Neuronal stem cell (in vitro differentiated cells): ENCODE measurements at regions not wholly inside any gene's neighbourhood (a gene's known extent, or its start where the extent isn't known, plus 50 kb on each side); places are given as distances from the start of the nearest gene placed in this dataset.

Source experiments
- DNase-seq: peaks from one replicate; pipeline ENCODE4 v3.0.0-alpha.2; 2013; ENCODE audit warnings: low spot score
- H2AFZ ChIP-seq: one replicate; pipeline ENCODE4 v1.6.1; 2013; ENCODE audit warnings: mild to moderate bottlenecking, low read length, inconsistent platforms
- H2AK5ac ChIP-seq: 2 replicates; pipeline ENCODE4 v1.6.1; 2013; ENCODE audit warnings: low read depth, mild to moderate bottlenecking, inconsistent platforms, low read length, moderate library complexity, mixed read lengths
- H2BK120ac ChIP-seq: 2 replicates; pipeline ENCODE4 v1.6.1; 2013; ENCODE audit warnings: low read depth, mild to moderate bottlenecking, inconsistent platforms, low read length, moderate library complexity, mixed read lengths
- H2BK12ac ChIP-seq: one replicate; pipeline ENCODE4 v1.6.1; 2013; ENCODE audit warnings: low read length, inconsistent platforms
- H2BK15ac ChIP-seq: 2 replicates; pipeline ENCODE4 v1.6.1; 2013; ENCODE audit warnings: mild to moderate bottlenecking, low read length, inconsistent platforms, mixed read lengths
- H2BK5ac ChIP-seq: one replicate; pipeline ENCODE4 v1.6.1; 2013; ENCODE audit warnings: inconsistent platforms, mild to moderate bottlenecking, low read length, moderate library complexity
- H3K14ac ChIP-seq: one replicate; pipeline ENCODE4 v1.6.1; 2013; ENCODE audit warnings: low read length, inconsistent platforms
- H3K18ac ChIP-seq: 2 replicates; pipeline ENCODE4 v1.6.1; 2013; ENCODE audit warnings: low read length, inconsistent platforms
- H3K23ac ChIP-seq: 2 replicates; pipeline ENCODE4 v1.6.1; 2013; ENCODE audit warnings: low read depth, mild to moderate bottlenecking, mixed read lengths, low read length, inconsistent platforms; ENCODE audit not compliant: poor library complexity
- H3K27ac ChIP-seq: replicated peaks from 3 replicates; pipeline ENCODE4 v1.5.1; 2013; ENCODE audit warnings: low read length, inconsistent platforms
- H3K27me3 ChIP-seq, 3 experiments: 2 replicates each; pipeline ENCODE4 v1.6.1; 2013; ENCODE audit warnings: low read length in 3 of 3, mild to moderate bottlenecking in 2 of 3, inconsistent platforms in 1 of 3, low read depth in 1 of 3, mixed read lengths in 1 of 3, moderate library complexity in 1 of 3; ENCODE audit not compliant: control insufficient read depth in 3 of 3, insufficient read depth in 3 of 3
- H3K36me3 ChIP-seq, 2 donors: replicated peaks in 1 of 2; 2 replicates each; pipeline ENCODE4 v1.6.1; 2013; ENCODE audit warnings: low read length in 2 of 2; ENCODE audit not compliant: control insufficient read depth in 2 of 2, insufficient read depth in 2 of 2
- H3K4ac ChIP-seq: 2 replicates; pipeline ENCODE4 v1.6.1; 2013; ENCODE audit warnings: inconsistent platforms, mild to moderate bottlenecking, low read length, moderate library complexity
- H3K4me1 ChIP-seq, 2 donors: 1 replicate in 1 of 2; 2 replicates in 1 of 2; pipeline ENCODE4 v1.6.1; 2013; ENCODE audit warnings: low read length in 2 of 2, low read depth in 1 of 2; ENCODE audit not compliant: control insufficient read depth in 2 of 2, insufficient read depth in 1 of 2
- H3K4me2 ChIP-seq: one replicate; pipeline ENCODE4 v1.6.1; 2013; ENCODE audit warnings: mild to moderate bottlenecking, low read length, inconsistent platforms; ENCODE audit not compliant: insufficient read depth, poor library complexity, severe bottlenecking
- H3K4me3 ChIP-seq, 2 donors: 2 replicates each; pipeline ENCODE4 v1.5.1; 2013; ENCODE audit warnings: low read length in 2 of 2, mild to moderate bottlenecking in 2 of 2, inconsistent platforms in 1 of 2, moderate library complexity in 1 of 2
- H3K79me1 ChIP-seq: one replicate; pipeline ENCODE4 v1.6.1; 2013; ENCODE audit warnings: low read depth, mild to moderate bottlenecking, inconsistent platforms, low read length, moderate library complexity
- H3K9ac ChIP-seq: one replicate; pipeline ENCODE4 v1.6.1; 2013; ENCODE audit warnings: mild to moderate bottlenecking, low read depth, low read length, inconsistent platforms; ENCODE audit not compliant: poor library complexity
- H3K9me3 ChIP-seq, 2 donors: replicated peaks in 1 of 2; 2 replicates each; pipeline versions ENCODE3 to v1.6.1; 2013; ENCODE audit warnings: low read length in 2 of 2, mild to moderate bottlenecking in 2 of 2, inconsistent platforms in 1 of 2, low read depth in 1 of 2, mixed read lengths in 1 of 2, moderate library complexity in 1 of 2; ENCODE audit not compliant: control insufficient read depth in 2 of 2, insufficient read depth in 1 of 2
- H4K8ac ChIP-seq: one replicate; pipeline ENCODE4 v1.6.1; 2013; ENCODE audit warnings: low read depth, mild to moderate bottlenecking, inconsistent platforms, low read length, moderate library complexity
- H4K91ac ChIP-seq: one replicate; pipeline ENCODE4 v1.6.1; 2013; ENCODE audit warnings: low read length, low read depth, mild to moderate bottlenecking, inconsistent platforms; ENCODE audit not compliant: poor library complexity
- WGBS, 2 donors: extraction: QIAGEN DNeasy Blood & Tissue Kit; methylation state at CpG; one replicate each; pipeline ENCODE4 v1.1.7; 2013; ENCODE audit warnings: missing lambda C conversion rate in 2 of 2, mixed read lengths in 1 of 2; ENCODE audit not compliant: insufficient read length in 2 of 2, insufficient replicate concordance in 1 of 2; ENCODE audit errors: extremely low coverage in 2 of 2; 5-methylcytosine and 5-hydroxymethylcytosine counted together

GRCh38 chr1:184287001-184287400 is 99.8 kb upstream of the C1orf21 start:
- no CpG with 5 or more reads among the region's 8 CpGs for WGBS, 2 donors

GRCh38 chr1:184289825-184290550 is 96.8 kb upstream of the C1orf21 start:
- H3K27me3 ChIP-seq, result no peaks in the 10 kb centered on the region
- no peak overlapping the region for H2BK12ac ChIP-seq
- H2AK5ac ChIP-seq, result no peak overlapping the region
- H3K23ac ChIP-seq, result no peak overlapping the region
- no peak overlapping the region for H3K4ac ChIP-seq
- H2AFZ ChIP-seq, result no peak overlapping the region
- H4K91ac ChIP-seq, result no peak overlapping the region
- peak; percentile 33 for DNase-seq
- no peak overlapping the region for H3K27ac ChIP-seq
- peaks cover 0 to 2% of the 10 kb centered on the region in 2 donors for H3K4me1 ChIP-seq
- H3K9me3 ChIP-seq, result peaks cover 12 to 31% of the 10 kb centered on the region in 2 donors
- no peak overlapping the region for H3K9ac ChIP-seq
- no peak overlapping the region for H2BK120ac ChIP-seq
- H3K36me3 ChIP-seq, result peaks cover 0 to 1% of the 10 kb centered on the region in 2 donors
- H3K4me3 ChIP-seq, result no peak overlapping the region
- no peak overlapping the region for H3K4me2 ChIP-seq
- no peak overlapping the region for H3K14ac ChIP-seq
- no peak overlapping the region for H2BK5ac ChIP-seq
- no peak overlapping the region for H3K18ac ChIP-seq
- whole genome bisulfite sequencing, 2 donors, result no CpG with 5 or more reads among the region's 5 CpGs
- H4K8ac ChIP-seq, result no peak overlapping the region
- H3K79me1 ChIP-seq, result no peaks in the 10 kb centered on the region
- no peak overlapping the region for H2BK15ac ChIP-seq

More at GRCh38 chr1:184287001-184287400, 99.8 kb upstream of the C1orf21 start:
- Histone ChIP-seq H2BK120ac (no peak overlapping the region), H3K18ac (no peak overlapping the region), H4K91ac (no peak overlapping the region), H3K79me1 (no peaks in the 10 kb centered on the region), H3K14ac (no peak overlapping the region), H3K27ac (no peak overlapping the region), H3K27me3 (no peaks in the 10 kb centered on the region), H2BK5ac (no peak overlapping the region), H3K9ac (no peak overlapping the region), H3K23ac (no peak overlapping the region), H3K4me3 (no peak overlapping the region), H4K8ac (peak overlapping the region; percentile 9), H2AFZ (no peak overlapping the region), H2BK12ac (no peak overlapping the region), H3K36me3 (no peaks in the 10 kb centered on the region), H3K4ac (no peak overlapping the region), H2AK5ac (no peak overlapping the region), H2BK15ac (no peak overlapping the region), H3K4me2 (no peak overlapping the region), H3K4me1 (no peaks in the 10 kb centered on the region), H3K9me3 (peaks cover 12 to 28% of the 10 kb centered on the region in 2 donors)
- no peak for DNase-seq

GRCh38 chr1:184291701-184292100 is 95.1 kb upstream of the C1orf21 start:
- H3K23ac ChIP-seq, result no peak overlapping the region
- H3K9ac ChIP-seq, result no peak overlapping the region
- peaks cover 12 to 27% of the 10 kb centered on the region in 2 donors for H3K9me3 ChIP-seq
- H4K8ac ChIP-seq, result no peak overlapping the region
- H2AFZ ChIP-seq, result no peak overlapping the region
- H3K79me1 ChIP-seq, result no peaks in the 10 kb centered on the region
- no CpG with 5 or more reads among the region's 3 CpGs for WGBS, 2 donors
- H3K18ac ChIP-seq, result no peak overlapping the region
- H3K4me2 ChIP-seq, result no peak overlapping the region
- H4K91ac ChIP-seq, result no peak overlapping the region
- H2BK15ac ChIP-seq, result no peak overlapping the region
- H2BK5ac ChIP-seq, result no peak overlapping the region
- H2AK5ac ChIP-seq, result no peak overlapping the region
- peaks cover 0 to 2% of the 10 kb centered on the region in 2 donors for H3K4me1 ChIP-seq
- H3K27ac ChIP-seq, result no peak overlapping the region
- DNase-seq, result no peak
- H3K36me3 ChIP-seq, result peaks cover 0 to 1% of the 10 kb centered on the region in 2 donors
- no peak overlapping the region for H2BK120ac ChIP-seq
- no peak overlapping the region for H2BK12ac ChIP-seq
- H3K4me3 ChIP-seq, result no peak overlapping the region
- H3K27me3 ChIP-seq, result no peaks in the 10 kb centered on the region
- H3K4ac ChIP-seq, result no peak overlapping the region
- H3K14ac ChIP-seq, result no peak overlapping the region

GRCh38 chr1:184292101-184292500 is 94.7 kb upstream of the C1orf21 start:
- Histone ChIP-seq H2BK120ac (no peak overlapping the region), H2AK5ac (no peak overlapping the region), H3K9ac (no peak overlapping the region), H3K18ac (no peak overlapping the region), H3K27me3 (no peaks in the 10 kb centered on the region), H3K79me1 (no peaks in the 10 kb centered on the region), H3K9me3 (peaks cover 12 to 25% of the 10 kb centered on the region in 2 donors), H3K23ac (no peak overlapping the region), H2BK12ac (no peak overlapping the region), H3K4me3 (no peak overlapping the region), H4K8ac (no peak overlapping the region), H2BK15ac (no peak overlapping the region), H3K36me3 (peaks cover 0 to 1% of the 10 kb centered on the region in 2 donors), H2BK5ac (no peak overlapping the region), H4K91ac (no peak overlapping the region), H3K27ac (no peak overlapping the region), H3K4me2 (no peak overlapping the region), H3K4ac (no peak overlapping the region), H3K4me1 (peaks cover 0 to 2% of the 10 kb centered on the region in 2 donors), H3K14ac (no peak overlapping the region), H2AFZ (no peak overlapping the region)
- no CpG with 5 or more reads among the region's 3 CpGs for WGBS, 2 donors
- DNase-seq, result no peak
